ENCODE measurements at regions not wholly inside any gene's neighbourhood (a gene's known extent, or its start where the extent isn't known, plus 50 kb on each side); places are given as distances from the start of the nearest gene placed in this dataset.
"Not testable (repeated sequence)": the region's sequence is repeated elsewhere in the genome, so short reads cannot be mapped to it uniquely, and the experiment has no call there.

DNA sequence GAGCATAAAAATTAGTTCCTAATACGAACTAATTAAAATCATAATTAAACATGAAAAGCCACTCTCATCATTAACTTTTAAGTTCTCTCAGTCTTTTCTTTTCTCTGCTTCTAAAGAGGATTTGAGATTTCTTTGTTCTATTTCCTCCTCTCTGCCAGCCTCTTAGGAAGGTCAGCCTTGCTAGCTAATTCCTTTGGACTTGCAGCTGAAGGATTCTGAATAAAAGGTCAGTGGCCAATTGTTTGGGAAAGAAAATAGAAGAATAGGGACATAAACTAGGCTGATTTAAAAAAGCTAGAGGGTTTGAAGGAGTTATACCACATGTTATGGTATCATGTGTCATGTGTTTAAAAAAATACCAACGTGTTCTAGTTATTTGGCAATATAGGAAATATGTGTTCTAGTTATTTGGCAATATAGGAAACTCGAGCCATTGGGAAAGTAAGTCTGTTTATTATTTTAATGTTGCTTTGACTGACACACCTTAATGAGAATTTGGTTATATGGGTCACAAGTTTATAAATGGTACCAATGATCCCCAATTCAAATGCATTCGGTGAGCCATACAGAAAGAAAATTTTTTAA is 1668.7 kb upstream of the PCDH7 start:
- Mint-ChIP-seq H3K36me3 (ENCODE audit: low read depth) (no peaks in the 10 kb centered on the region), H3K9me3 (peaks cover 19% of the 10 kb centered on the region), H3K4me3 (no peak overlapping the region), H3K4me1 (ENCODE audit: low read depth) (no peaks in the 10 kb centered on the region), H3K27me3 (ENCODE audit: insufficient read depth) (no peaks in the 10 kb centered on the region), H3K27ac (no peak overlapping the region)
- intact Hi-C loops (cut with micrococcal nuclease): no loop called here
- DNase-seq (ENCODE audit: low spot score): no peak

- Mint-ChIP-seq H3K4me3 (no peak overlapping the region), H3K27ac (no peak overlapping the region), H3K27me3 (ENCODE audit: insufficient read depth) (no peaks in the 10 kb centered on the region), H3K9me3 (peaks cover 17% of the 10 kb centered on the region), H3K4me1 (ENCODE audit: low read depth) (no peaks in the 10 kb centered on the region), H3K36me3 (ENCODE audit: low read depth) (no peaks in the 10 kb centered on the region)
- no peak for DNase-seq (ENCODE audit: low spot score)
- intact Hi-C loops (cut with micrococcal nuclease): no loop called here
Measured at GRCh38 chr4:29052266-29052665, 1667.9 kb upstream of the PCDH7 start.

GRCh38 chr4:29058531-29058930 is 1661.6 kb upstream of the PCDH7 start:
- intact Hi-C loops (cut with micrococcal nuclease): no loop called here
- Mint-ChIP-seq H3K4me3 (no peak overlapping the region), H3K9me3 (peaks cover 8% of the 10 kb centered on the region), H3K4me1 (ENCODE audit: low read depth) (no peaks in the 10 kb centered on the region), H3K27ac (no peak overlapping the region), H3K27me3 (ENCODE audit: insufficient read depth) (no peaks in the 10 kb centered on the region), H3K36me3 (ENCODE audit: low read depth) (no peaks in the 10 kb centered on the region)
- DNase-seq (ENCODE audit: low spot score): no peak

- Mint-ChIP-seq H3K27me3 (ENCODE audit: insufficient read depth) (no peaks in the 10 kb centered on the region), H3K27ac (no peak overlapping the region), H3K4me1 (ENCODE audit: low read depth) (no peaks in the 10 kb centered on the region), H3K9me3 (peaks cover 22% of the 10 kb centered on the region), H3K36me3 (ENCODE audit: low read depth) (no peaks in the 10 kb centered on the region), H3K4me3 (no peak overlapping the region)
- no peak for DNase-seq (ENCODE audit: low spot score)
- intact Hi-C loops (cut with micrococcal nuclease): no loop called here
Measured at GRCh38 chr4:29066861-29067260, 1653.3 kb upstream of the PCDH7 start.

DNA sequence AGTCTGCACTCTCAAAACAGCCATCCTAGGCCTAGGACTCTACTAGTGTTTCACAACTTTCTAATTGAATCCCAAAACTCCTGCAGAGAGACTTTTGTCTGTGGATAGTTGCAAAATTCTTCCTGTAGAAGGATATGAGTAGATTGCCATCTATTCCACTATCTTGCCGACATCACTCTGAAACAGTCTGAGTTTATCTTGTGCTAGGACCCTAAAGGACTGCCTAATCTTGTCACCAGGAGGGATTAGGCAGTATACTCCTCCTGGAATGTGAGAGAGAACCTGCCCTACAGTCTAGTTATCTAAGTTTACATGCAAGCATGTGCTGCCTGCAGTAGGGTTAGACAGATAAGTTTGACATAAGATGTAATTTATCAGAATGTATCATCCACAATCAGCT is 1646.6 kb upstream of the PCDH7 start:
- H3K27me3 Mint-ChIP-seq (ENCODE audit: insufficient read depth): no peaks in the 10 kb centered on the region
- H3K36me3 Mint-ChIP-seq (ENCODE audit: low read depth): no peaks in the 10 kb centered on the region
- no peak overlapping the region for H3K4me3 Mint-ChIP-seq
- no peak for DNase-seq (ENCODE audit: low spot score)
- no peaks in the 10 kb centered on the region for H3K4me1 Mint-ChIP-seq (ENCODE audit: low read depth)
- intact Hi-C loops (cut with micrococcal nuclease): no loop called here
- H3K9me3 Mint-ChIP-seq: peaks cover 34% of the 10 kb centered on the region
- H3K27ac Mint-ChIP-seq: no peak overlapping the region

DNA sequence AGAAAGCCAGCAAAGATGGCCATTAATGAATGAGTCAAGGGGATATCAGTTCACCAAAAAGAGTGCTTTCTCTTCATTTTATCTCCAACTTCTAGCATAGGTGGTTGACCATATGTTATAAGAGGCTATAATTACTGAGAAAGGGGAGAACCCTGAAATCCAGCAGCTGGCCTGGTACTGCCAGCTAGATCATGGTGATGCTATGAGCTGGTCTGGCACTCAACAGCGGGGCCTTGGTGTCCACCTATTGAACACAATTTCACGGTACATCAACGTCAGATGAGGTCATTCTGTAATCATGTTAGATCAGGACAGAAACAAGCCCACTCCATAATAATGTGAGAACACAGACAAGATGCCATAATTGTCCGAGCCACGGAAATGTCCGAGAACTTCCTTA is 1644.8 kb upstream of the PCDH7 start:
- no peaks in the 10 kb centered on the region for H3K27me3 Mint-ChIP-seq (ENCODE audit: insufficient read depth)
- intact Hi-C loops (cut with micrococcal nuclease): no loop called here
- DNase-seq (ENCODE audit: low spot score): no peak
- H3K4me3 Mint-ChIP-seq: no peak overlapping the region
- no peak overlapping the region for H3K27ac Mint-ChIP-seq
- no peaks in the 10 kb centered on the region for H3K36me3 Mint-ChIP-seq (ENCODE audit: low read depth)
- peaks cover 28% of the 10 kb centered on the region for H3K9me3 Mint-ChIP-seq
- no peaks in the 10 kb centered on the region for H3K4me1 Mint-ChIP-seq (ENCODE audit: low read depth)

GRCh38 chr4:29079260-29079659 is 1640.9 kb upstream of the PCDH7 start:
- H3K9me3 Mint-ChIP-seq: peaks cover 10% of the 10 kb centered on the region
- intact Hi-C loops (cut with micrococcal nuclease): no loop called here
- no peaks in the 10 kb centered on the region for H3K36me3 Mint-ChIP-seq (ENCODE audit: low read depth)
- no peak overlapping the region for H3K4me3 Mint-ChIP-seq
- H3K27me3 Mint-ChIP-seq (ENCODE audit: insufficient read depth): no peaks in the 10 kb centered on the region
- no peaks in the 10 kb centered on the region for H3K4me1 Mint-ChIP-seq (ENCODE audit: low read depth)
- no peak overlapping the region for H3K27ac Mint-ChIP-seq
- no peak for DNase-seq (ENCODE audit: low spot score)

DNA sequence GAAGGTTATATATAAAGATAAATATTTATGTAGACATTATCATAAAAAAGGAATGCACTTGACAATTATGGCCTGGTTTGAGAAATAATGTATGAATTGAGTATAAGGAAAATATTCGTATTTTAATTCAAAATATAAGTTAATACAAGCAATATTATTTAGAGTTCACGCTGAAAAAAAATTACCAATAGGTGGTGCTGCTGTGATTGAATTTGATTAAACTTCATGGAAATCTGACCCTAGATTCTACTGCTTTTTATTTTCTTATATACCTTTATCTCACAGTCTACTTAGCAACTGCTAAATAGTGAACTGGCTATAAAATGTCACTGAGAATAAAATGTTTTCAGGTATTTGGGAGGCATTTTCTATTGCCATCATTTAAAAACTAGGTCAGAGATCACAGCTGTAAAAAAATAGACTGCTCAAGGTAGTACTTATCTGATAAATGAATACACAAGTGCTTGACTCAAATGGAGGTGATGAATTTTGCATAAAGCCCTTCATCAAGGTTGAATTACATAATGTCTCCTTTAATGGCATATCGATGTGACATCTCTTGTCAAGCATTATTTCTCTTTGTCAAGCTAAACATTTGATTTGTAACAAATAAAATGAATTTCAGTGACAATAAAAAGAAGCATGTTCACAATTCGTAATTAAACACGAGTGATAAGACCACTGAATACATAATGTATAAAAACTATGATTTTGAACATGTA is 1638.8 kb upstream of the PCDH7 start:
- H3K27me3 Mint-ChIP-seq (ENCODE audit: insufficient read depth): no peaks in the 10 kb centered on the region
- no peaks in the 10 kb centered on the region for H3K36me3 Mint-ChIP-seq (ENCODE audit: low read depth)
- no peaks in the 10 kb centered on the region for H3K9me3 Mint-ChIP-seq
- H3K4me1 Mint-ChIP-seq (ENCODE audit: low read depth): no peaks in the 10 kb centered on the region
- H3K4me3 Mint-ChIP-seq: no peak overlapping the region
- DNase-seq (ENCODE audit: low spot score): no peak
- intact Hi-C loops (cut with micrococcal nuclease): no loop called here
- no peak overlapping the region for H3K27ac Mint-ChIP-seq

DNA sequence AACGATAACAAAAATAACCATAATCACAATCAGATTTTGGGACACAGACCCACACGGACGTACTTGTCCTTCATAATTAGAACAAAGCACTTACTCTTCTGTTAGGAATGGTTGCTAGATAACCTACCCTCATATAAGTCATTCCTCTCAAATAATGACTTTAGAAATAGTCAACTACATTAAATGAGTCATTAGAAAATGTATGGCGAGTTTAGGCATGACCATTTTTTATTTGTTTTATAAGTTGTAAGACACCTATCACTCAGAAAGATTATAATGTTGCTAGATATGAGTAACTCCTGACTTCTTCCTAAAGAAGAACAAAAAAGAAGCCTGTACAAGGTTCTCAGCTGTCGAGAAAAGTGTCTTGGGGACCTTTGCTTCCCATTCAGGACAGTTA is 1637.5 kb upstream of the PCDH7 start:
- Mint-ChIP-seq H3K27me3 (ENCODE audit: insufficient read depth) (no peaks in the 10 kb centered on the region), H3K27ac (no peak overlapping the region), H3K36me3 (ENCODE audit: low read depth) (no peaks in the 10 kb centered on the region), H3K4me3 (no peak overlapping the region), H3K4me1 (ENCODE audit: low read depth) (no peaks in the 10 kb centered on the region), H3K9me3 (no peaks in the 10 kb centered on the region)
- DNase-seq (ENCODE audit: low spot score): no peak
- intact Hi-C loops (cut with micrococcal nuclease): no loop called here

DNA sequence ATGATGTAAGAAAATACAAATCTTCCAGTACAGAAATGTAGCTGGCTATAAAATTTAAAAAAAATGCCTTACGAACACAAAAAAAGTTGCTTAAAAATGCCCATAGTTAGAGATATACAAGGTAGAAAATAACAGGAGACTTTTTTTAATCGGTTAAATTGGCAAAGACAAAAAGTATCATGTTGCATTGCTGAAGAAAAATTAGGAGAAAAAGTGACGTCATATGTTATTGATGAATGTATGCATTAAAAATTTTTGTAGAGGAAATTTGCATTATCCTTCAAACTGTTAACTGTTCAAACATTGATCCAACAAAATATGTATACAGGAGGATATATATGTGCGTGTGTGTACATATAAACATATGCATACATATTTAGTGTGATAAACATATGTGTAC is 1634.4 kb upstream of the PCDH7 start:
- no peak for DNase-seq (ENCODE audit: low spot score)
- H3K9me3 Mint-ChIP-seq: no peaks in the 10 kb centered on the region
- H3K27me3 Mint-ChIP-seq (ENCODE audit: insufficient read depth): no peaks in the 10 kb centered on the region
- H3K4me3 Mint-ChIP-seq: no peak overlapping the region
- H3K4me1 Mint-ChIP-seq (ENCODE audit: low read depth): no peaks in the 10 kb centered on the region
- intact Hi-C loops (cut with micrococcal nuclease): no loop called here
- H3K27ac Mint-ChIP-seq: no peak overlapping the region
- no peaks in the 10 kb centered on the region for H3K36me3 Mint-ChIP-seq (ENCODE audit: low read depth)

- no peaks in the 10 kb centered on the region for H3K4me1 Mint-ChIP-seq (ENCODE audit: low read depth)
- intact Hi-C loops (cut with micrococcal nuclease): no loop called here
- H3K27me3 Mint-ChIP-seq (ENCODE audit: insufficient read depth): no peaks in the 10 kb centered on the region
Measured at GRCh38 chr4:29104694-29105093, 1615.5 kb upstream of the PCDH7 start.

DNA sequence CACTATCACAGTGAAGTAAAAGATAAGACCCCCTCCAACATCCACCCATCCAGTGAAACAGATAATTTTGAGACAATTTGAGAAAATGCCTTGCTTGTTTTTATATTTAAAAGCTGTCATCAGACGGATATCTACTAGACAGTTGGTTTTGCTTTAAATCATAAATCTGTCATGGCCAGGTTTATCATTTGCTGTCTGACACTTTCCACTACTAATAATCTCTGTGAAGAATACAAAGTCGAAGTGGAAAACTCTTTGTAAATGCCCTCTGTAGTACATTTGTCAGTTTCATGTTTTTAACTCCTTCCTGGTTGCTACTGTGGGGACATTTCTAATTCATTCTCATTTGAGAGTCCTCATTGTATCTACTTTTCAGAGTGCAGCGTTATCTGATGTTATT is 1606.2 kb upstream of the PCDH7 start:
- Mint-ChIP-seq H3K9me3 (peaks cover 7% of the 10 kb centered on the region), H3K36me3 (ENCODE audit: low read depth) (no peaks in the 10 kb centered on the region)

More at GRCh38 chr4:29104694-29105093, 1615.5 kb upstream of the PCDH7 start:
- H3K9me3 Mint-ChIP-seq: peaks cover 4% of the 10 kb centered on the region
- H3K4me3 Mint-ChIP-seq: no peak overlapping the region
- no peak overlapping the region for H3K27ac Mint-ChIP-seq
- no peaks in the 10 kb centered on the region for H3K36me3 Mint-ChIP-seq (ENCODE audit: low read depth)
- DNase-seq (ENCODE audit: low spot score): no peak

GRCh38 chr4:29117231-29117722 is 1602.9 kb upstream of the PCDH7 start:
- H3K36me3 Mint-ChIP-seq (ENCODE audit: low read depth); H3K27me3 Mint-ChIP-seq (ENCODE audit: insufficient read depth); DNase-seq (ENCODE audit: low spot score); H3K9me3 Mint-ChIP-seq; H3K4me3 Mint-ChIP-seq; H3K27ac Mint-ChIP-seq; H3K4me1 Mint-ChIP-seq (ENCODE audit: low read depth); intact Hi-C loops (cut with micrococcal nuclease): not testable (repeated sequence)

More for the DNA sequence above, 1606.2 kb upstream of the PCDH7 start:
- Mint-ChIP-seq H3K4me1 (ENCODE audit: low read depth) (no peaks in the 10 kb centered on the region), H3K27me3 (ENCODE audit: insufficient read depth) (no peaks in the 10 kb centered on the region), H3K27ac (no peak overlapping the region), H3K4me3 (no peak overlapping the region)
- intact Hi-C loops (cut with micrococcal nuclease): no loop called here
- no peak for DNase-seq (ENCODE audit: low spot score)
